ENCODE measurements at regions not wholly inside any gene's neighbourhood (a gene's known extent, or its start where the extent isn't known, plus 50 kb on each side); places are given as distances from the start of the nearest gene placed in this dataset.

DNA sequence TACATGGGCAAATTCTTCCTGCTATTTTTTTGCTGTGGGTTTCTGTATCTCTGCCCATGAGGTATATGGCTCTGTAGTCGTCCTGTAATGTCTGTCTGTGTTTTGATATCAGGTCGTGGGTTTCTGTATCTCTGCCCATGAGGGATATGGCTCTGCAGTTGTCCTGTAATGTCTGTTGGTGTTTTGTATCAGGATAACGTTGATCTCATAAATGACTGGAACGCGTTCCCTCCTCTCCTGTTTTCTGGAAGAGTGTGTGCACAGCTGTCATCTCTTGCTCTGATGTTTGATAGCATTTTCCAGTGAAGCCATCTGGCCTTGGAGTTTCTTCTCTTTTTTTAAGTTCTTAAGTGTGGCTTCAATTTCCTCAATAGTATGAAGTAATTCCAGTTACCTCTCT lies 57.2 kb downstream of the SOX1 start:
- TF ChIP-seq, protein P1, sequence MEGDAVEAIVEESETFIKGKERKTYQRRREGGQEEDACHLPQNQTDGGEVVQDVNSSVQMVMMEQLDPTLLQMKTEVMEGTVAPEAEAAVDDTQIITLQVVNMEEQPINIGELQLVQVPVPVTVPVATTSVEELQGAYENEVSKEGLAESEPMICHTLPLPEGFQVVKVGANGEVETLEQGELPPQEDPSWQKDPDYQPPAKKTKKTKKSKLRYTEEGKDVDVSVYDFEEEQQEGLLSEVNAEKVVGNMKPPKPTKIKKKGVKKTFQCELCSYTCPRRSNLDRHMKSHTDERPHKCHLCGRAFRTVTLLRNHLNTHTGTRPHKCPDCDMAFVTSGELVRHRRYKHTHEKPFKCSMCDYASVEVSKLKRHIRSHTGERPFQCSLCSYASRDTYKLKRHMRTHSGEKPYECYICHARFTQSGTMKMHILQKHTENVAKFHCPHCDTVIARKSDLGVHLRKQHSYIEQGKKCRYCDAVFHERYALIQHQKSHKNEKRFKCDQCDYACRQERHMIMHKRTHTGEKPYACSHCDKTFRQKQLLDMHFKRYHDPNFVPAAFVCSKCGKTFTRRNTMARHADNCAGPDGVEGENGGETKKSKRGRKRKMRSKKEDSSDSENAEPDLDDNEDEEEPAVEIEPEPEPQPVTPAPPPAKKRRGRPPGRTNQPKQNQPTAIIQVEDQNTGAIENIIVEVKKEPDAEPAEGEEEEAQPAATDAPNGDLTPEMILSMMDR (conservative IDR thresholded peaks at IDR 0.05; ENCODE audit: low read depth), result no peak
- H3K27ac ChIP-seq, result no peak overlapping the region
- CTCF ChIA-PET, result no interaction called here
- POLR2A ChIA-PET (ENCODE audit: low non-redundant PET), result no interaction called here
- DNase-seq (ENCODE audit: low spot score), result no peak

DNA sequence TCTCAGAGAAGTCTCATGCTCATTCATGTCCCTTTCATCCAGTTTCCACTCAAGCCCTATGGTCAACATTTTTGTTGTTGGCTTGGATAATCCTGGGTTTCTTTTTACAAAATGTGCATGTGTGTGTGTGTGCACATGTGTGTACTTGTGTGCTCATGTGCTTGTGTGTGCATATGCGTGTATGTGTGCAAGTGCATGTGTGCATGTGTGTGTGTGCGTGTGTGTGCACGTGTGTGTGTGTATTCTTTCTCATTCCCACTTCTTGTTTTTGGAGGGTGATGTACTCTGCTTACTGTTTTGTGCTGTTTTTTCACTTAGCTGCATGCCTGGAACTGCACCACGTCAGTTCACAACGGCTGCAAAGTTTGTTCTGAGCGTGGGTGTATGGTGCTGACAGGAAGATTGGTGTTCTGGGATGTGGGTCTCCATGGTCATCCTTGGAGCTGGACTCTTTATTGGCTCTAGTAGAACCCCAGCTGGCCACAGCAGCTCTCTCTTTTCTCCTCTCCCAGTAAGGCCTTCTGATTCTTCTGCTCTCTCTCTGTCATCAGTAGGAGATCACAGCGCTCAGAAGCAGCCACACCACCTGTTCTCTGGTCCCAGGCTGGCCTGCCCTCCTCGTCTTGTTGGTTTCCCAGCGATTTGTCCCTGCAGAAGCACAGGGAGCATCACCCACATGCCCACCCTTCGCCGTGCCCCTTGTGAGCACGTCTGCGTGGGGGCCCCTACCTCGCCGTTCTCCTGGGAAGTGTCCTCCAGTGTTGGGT lies 60.8 kb downstream of the SOX1 start:
- ChIA-PET POLR2A (ENCODE audit: low non-redundant PET) (no interaction called here), CTCF (no interaction called here)
- H3K27ac ChIP-seq, result no peak overlapping the region
- TF ChIP-seq, protein P1 (conservative IDR thresholded peaks at IDR 0.05; ENCODE audit: low read depth), result no peak
- no peak for DNase-seq (ENCODE audit: low spot score)

DNA sequence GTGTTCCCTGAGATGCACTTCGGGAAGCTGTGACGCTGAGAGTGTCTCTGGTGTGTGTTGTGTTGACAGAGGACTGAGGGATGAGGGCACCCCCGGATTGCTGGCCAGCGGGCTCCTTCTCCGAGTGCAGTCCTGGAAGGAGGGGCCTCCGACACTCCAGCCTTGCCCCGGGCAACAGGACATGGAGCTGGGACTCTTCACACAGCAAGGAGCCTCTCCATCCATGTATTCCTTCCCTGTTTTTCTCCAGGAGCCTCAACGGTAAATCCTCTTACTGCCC lies 61.3 kb downstream of the SOX1 start:
- TF ChIP-seq, protein P1 (conservative IDR thresholded peaks at IDR 0.05; ENCODE audit: low read depth), result no peak
- CTCF ChIA-PET, result no interaction called here
- no peak overlapping the region for H3K27ac ChIP-seq
- no peak for DNase-seq (ENCODE audit: low spot score)
- POLR2A ChIA-PET (ENCODE audit: low non-redundant PET), result no interaction called here

DNA sequence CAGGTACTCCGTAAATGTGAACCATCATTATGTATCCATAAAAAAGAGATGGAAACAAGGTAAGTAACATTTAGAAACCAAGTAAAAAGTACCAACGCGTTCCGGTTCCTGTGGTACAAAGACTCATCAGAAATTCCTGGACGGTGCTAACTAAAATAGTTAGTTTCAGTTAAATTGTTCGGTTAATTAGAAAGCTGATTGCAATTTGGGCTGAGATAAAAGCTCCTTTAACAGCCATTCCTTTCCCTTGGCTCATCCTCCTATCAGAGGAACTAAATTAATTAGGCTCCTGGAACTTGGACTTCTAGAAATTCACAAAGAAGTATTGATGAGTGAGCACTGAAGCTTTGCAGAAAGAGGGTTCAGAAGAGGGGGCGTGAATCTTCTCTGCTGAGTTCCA lies 63.5 kb downstream of the SOX1 start:
- H3K27ac ChIP-seq, result no peak overlapping the region
- TF ChIP-seq, protein P1 (conservative IDR thresholded peaks at IDR 0.05; ENCODE audit: low read depth), result no peak
- ChIA-PET CTCF (no interaction called here), POLR2A (ENCODE audit: low non-redundant PET) (no interaction called here)
- no peak for DNase-seq (ENCODE audit: low spot score)

DNA sequence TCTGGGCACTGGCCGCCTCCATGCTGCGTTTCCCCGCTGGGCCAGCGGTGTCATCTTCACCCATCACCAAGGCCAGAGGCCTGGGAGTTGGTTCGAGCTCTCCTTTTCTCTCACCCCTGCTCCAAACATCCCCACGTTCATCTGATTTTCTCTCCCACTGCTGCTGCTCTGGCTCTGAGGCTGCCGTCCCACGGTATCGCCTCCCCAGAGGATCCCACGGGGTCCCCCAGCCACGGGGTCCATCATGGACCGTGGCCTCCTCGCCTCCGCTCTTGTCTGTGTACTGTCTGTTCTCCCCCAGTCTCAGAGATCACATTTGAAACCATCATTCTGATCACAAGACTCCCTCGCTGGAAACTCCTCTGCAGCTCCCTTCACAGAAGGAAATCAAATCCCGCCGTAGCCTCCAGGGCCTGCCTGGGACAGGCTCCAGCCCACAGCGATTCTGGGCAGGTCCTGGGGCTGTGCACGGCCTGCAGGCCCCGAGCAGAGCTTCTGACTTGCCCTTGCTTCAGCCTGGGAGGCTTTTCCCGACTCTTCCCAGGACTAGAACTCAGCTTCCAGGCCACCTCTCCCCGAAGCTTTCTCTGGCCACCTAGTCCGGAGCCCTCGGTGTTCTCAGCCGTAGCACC lies 64.2 kb downstream of the SOX1 start:
- CTCF ChIA-PET, result interaction anchor here (0.5 kb wide), 1 partner anchor 10 kb away, joined by 5 read pairs; no protein-coding TSS in a partner anchor
- DNase-seq (ENCODE audit: low spot score), result no peak
- TF ChIP-seq, protein P1 (conservative IDR thresholded peaks at IDR 0.05; ENCODE audit: low read depth), result no peak
- POLR2A ChIA-PET (ENCODE audit: low non-redundant PET), result no interaction called here
- H3K27ac ChIP-seq, result no peak overlapping the region

DNA sequence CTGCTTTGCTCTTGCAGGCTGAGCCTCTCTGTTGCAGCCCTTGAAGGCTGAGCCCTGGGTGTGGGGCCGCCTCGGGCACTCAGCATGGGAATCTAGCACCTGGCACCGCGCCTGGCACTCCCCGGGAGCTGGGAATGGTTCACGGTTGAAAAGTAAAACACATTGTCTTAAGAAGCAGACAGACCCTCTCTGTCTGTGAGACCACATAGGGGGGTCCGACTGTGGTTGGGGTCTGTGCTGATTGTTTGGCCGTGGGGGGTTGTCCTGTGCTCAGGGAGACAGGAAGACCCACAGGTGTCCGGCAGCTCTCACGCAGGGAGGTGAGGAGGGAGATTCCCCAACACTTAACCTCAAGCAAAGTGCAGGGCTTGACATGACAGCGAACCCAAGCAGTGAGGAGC lies 64.8 kb downstream of the SOX1 start:
- TF ChIP-seq, protein P1 (conservative IDR thresholded peaks at IDR 0.05; ENCODE audit: low read depth), result no peak
- ChIA-PET POLR2A (ENCODE audit: low non-redundant PET) (no interaction called here), CTCF (no interaction called here)
- H3K27ac ChIP-seq, result no peak overlapping the region
- no peak for DNase-seq (ENCODE audit: low spot score)

Measured in RWPE1 (cell line).